Fibroblast of lung (primary cell): ENCODE measurements at regions not wholly inside any gene's neighbourhood (a gene's known extent, or its start where the extent isn't known, plus 50 kb on each side); places are given as distances from the start of the nearest gene placed in this dataset.

Experiments used
- DNase-seq, 2 donors: peaks; one replicate each; pipeline versions ENCODE4 v3.0.0 to v3.0.0-alpha.2; 2010; ENCODE audit warnings: low read depth in 2 of 2
- H2AFZ ChIP-seq: 2 replicates; pipeline ENCODE4 v1.5.1; 2012; ENCODE audit warnings: low read length, control low read depth, inconsistent platforms
- H3K27ac ChIP-seq: 2 replicates; pipeline ENCODE4 v1.5.1; 2011; ENCODE audit warnings: low read length, control low read depth; ENCODE audit not compliant: insufficient read depth
- H3K27me3 ChIP-seq: 2 replicates; pipeline ENCODE4 v1.5.1; 2011; ENCODE audit warnings: mild to moderate bottlenecking, low read length; ENCODE audit not compliant: control insufficient read depth, insufficient read depth
- H3K36me3 ChIP-seq: 2 replicates; pipeline ENCODE4 v1.5.1; 2011; ENCODE audit warnings: low read length; ENCODE audit not compliant: control insufficient read depth, insufficient read depth
- H3K4me1 ChIP-seq: 2 replicates; pipeline ENCODE4 v1.5.1; 2011; ENCODE audit warnings: low read length; ENCODE audit not compliant: control insufficient read depth, insufficient read depth; ENCODE audit errors: extremely low read depth
- H3K4me2 ChIP-seq: 2 replicates; pipeline ENCODE4 v1.5.1; 2011; ENCODE audit warnings: low read length, control low read depth; ENCODE audit not compliant: insufficient read depth; ENCODE audit errors: extremely low read depth
- H3K4me3 ChIP-seq, 4 experiments: fragments of 200-600 bp in 1 of 4; sonication (generic) in 1 of 4; replicated peaks in 1 of 4; 2 replicates each; pipeline ENCODE4 v1.5.1; 2011 to 2016; ENCODE audit warnings: low read length in 4 of 4, low read depth in 3 of 4, mild to moderate bottlenecking in 3 of 4, control low read depth in 2 of 4, inconsistent platforms in 1 of 4, mixed read lengths in 1 of 4; ENCODE audit not compliant: insufficient read depth in 1 of 4; ENCODE audit errors: control extremely low read depth in 1 of 4
- H3K79me2 ChIP-seq: 2 replicates; pipeline ENCODE4 v1.5.1; 2012; ENCODE audit warnings: mild to moderate bottlenecking, low read length, inconsistent platforms; ENCODE audit not compliant: control insufficient read depth, insufficient read depth
- H3K9ac ChIP-seq: 2 replicates; pipeline ENCODE4 v1.5.1; 2011; ENCODE audit warnings: mild to moderate bottlenecking, low read length, control low read depth; ENCODE audit not compliant: insufficient read depth
- H3K9me3 ChIP-seq: 2 replicates; pipeline ENCODE4 v1.5.1; 2012; ENCODE audit warnings: low read depth, low read length; ENCODE audit not compliant: control insufficient read depth, insufficient read depth
- H4K20me1 ChIP-seq: 2 replicates; pipeline ENCODE4 v1.5.1; 2011; ENCODE audit warnings: low read length; ENCODE audit not compliant: control insufficient read depth, insufficient read depth; ENCODE audit errors: extremely low read depth
- EZH2 ChIP-seq: IDR thresholded peaks from 2 replicates; pipeline ENCODE4 v1.5.1; 2012; ENCODE audit warnings: low read length, control low read depth, mild to moderate bottlenecking; ENCODE audit errors: missing control alignments
- TF ChIP-seq, protein P1 (sequence below), 2 donors: IDR thresholded peaks in 1 of 2; conservative IDR thresholded peaks in 1 of 2; 1 replicate in 1 of 2; 2 replicates in 1 of 2; pipeline ENCODE4 v1.5.1; 2011 to 2012; ENCODE audit warnings: low read length in 2 of 2, control low read depth in 1 of 2, inconsistent platforms in 1 of 2, low read depth in 1 of 2, mild to moderate bottlenecking in 1 of 2

DNA sequence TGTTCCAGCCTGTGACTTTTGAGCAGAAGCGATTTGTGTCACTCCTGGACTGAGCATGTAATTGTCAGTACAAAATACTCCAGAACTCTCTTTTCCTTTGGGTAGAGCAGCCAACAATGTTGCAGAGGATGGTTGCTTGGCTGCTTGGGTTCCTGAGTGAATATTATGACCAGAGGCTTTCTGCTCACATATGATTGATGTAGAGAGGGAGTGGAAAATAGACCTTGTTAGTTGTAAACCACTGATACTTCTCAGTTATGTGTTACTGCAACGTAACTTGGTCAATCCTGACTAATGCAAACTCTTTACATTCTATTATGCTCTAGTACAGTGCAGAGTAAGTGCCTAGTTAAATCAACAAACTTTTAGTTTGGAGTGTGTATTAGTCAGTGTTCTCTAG, 322.6 kb upstream of the KCNH8 start:
- H3K36me3 ChIP-seq = no peaks in the 10 kb centered on the region
- no peaks in the 10 kb centered on the region for H3K9me3 ChIP-seq
- H3K27me3 ChIP-seq = no peaks in the 10 kb centered on the region
- no peak overlapping the region for H3K4me3 ChIP-seq
- H3K27ac ChIP-seq = no peak overlapping the region
- no peak overlapping the region for H2AFZ ChIP-seq
- H4K20me1 ChIP-seq = no peaks in the 10 kb centered on the region
- no peaks in the 10 kb centered on the region for H3K4me1 ChIP-seq
- no peak for TF ChIP-seq EZH2
- TF ChIP-seq, protein P1, sequence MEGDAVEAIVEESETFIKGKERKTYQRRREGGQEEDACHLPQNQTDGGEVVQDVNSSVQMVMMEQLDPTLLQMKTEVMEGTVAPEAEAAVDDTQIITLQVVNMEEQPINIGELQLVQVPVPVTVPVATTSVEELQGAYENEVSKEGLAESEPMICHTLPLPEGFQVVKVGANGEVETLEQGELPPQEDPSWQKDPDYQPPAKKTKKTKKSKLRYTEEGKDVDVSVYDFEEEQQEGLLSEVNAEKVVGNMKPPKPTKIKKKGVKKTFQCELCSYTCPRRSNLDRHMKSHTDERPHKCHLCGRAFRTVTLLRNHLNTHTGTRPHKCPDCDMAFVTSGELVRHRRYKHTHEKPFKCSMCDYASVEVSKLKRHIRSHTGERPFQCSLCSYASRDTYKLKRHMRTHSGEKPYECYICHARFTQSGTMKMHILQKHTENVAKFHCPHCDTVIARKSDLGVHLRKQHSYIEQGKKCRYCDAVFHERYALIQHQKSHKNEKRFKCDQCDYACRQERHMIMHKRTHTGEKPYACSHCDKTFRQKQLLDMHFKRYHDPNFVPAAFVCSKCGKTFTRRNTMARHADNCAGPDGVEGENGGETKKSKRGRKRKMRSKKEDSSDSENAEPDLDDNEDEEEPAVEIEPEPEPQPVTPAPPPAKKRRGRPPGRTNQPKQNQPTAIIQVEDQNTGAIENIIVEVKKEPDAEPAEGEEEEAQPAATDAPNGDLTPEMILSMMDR (conservative IDR thresholded peaks at IDR 0.05 in 1 of 2, IDR thresholded peaks at IDR 0.05 in 1 of 2; ENCODE audit: low read depth in 1 of 2, low read length in 2 of 2) = no peak
- H3K9ac ChIP-seq = no peak overlapping the region
- H3K4me2 ChIP-seq = no peak overlapping the region
- no peaks in the 10 kb centered on the region for H3K79me2 ChIP-seq
- DNase-seq = no peak

DNA sequence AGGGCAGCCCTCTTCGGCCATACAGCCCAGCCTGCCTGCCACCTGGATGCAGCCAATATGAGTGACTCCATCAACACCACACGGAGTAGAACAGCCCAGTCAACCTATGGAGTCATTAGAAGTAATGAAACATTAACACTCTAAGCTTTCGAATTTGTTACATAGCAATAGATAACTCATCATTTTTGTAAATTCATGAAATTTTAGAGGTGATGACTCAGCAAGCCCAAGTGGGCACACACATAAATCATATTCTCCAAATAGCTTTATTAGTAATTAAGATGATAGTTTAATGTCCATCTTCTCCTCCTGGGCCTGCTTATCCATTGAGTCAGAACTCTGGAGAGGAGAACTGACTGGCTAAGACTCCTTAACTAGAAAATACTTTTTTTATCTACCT, 335.0 kb upstream of the KCNH8 start:
- no peak overlapping the region for H3K9ac ChIP-seq
- H4K20me1 ChIP-seq = no peaks in the 10 kb centered on the region
- H3K4me3 ChIP-seq = no peak overlapping the region
- no peaks in the 10 kb centered on the region for H3K4me1 ChIP-seq
- no peaks in the 10 kb centered on the region for H3K36me3 ChIP-seq
- DNase-seq = no peak
- H3K79me2 ChIP-seq = no peaks in the 10 kb centered on the region
- H3K9me3 ChIP-seq = no peaks in the 10 kb centered on the region
- no peak overlapping the region for H2AFZ ChIP-seq
- H3K4me2 ChIP-seq = no peak overlapping the region
- H3K27ac ChIP-seq = no peak overlapping the region
- H3K27me3 ChIP-seq = no peaks in the 10 kb centered on the region
- TF ChIP-seq EZH2 = no peak
- TF ChIP-seq, protein P1 (conservative IDR thresholded peaks at IDR 0.05 in 1 of 2, IDR thresholded peaks at IDR 0.05 in 1 of 2; ENCODE audit: low read depth in 1 of 2, low read length in 2 of 2) = no peak

DNA sequence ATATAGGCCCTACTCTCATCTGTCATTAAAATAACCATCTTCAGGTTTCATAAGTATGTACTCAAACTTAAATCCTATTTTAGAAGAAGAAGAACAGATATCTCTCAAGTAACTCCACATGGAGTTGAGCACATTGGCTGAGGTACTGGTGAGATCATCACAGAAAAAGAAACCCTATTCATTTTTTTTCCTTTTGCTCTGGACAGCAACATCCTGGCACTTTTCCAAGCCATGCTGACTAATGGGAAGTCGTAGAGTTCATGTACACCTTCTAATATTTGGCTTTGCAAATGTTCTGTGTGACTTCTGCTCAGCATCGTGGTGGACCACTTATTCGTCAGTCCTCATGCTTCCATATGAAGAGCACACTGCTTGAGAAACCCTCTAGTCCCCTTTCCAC, 336.0 kb upstream of the KCNH8 start:
- Histone ChIP-seq H3K4me1 (no peaks in the 10 kb centered on the region), H3K9ac (no peak overlapping the region), H3K79me2 (no peaks in the 10 kb centered on the region), H4K20me1 (no peaks in the 10 kb centered on the region), H3K4me3 (no peak overlapping the region), H3K36me3 (no peaks in the 10 kb centered on the region), H3K4me2 (no peak overlapping the region), H3K27me3 (no peaks in the 10 kb centered on the region), H2AFZ (no peak overlapping the region), H3K27ac (no peak overlapping the region), H3K9me3 (no peaks in the 10 kb centered on the region)
- no peak for TF ChIP-seq EZH2
- DNase-seq = peak in 1 of 2 donors; percentile 38
